Stomach (tissue), 8 donors: ENCODE measurements at regions not wholly inside any gene's neighbourhood (a gene's known extent, or its start where the extent isn't known, plus 50 kb on each side); places are given as distances from the start of the nearest gene placed in this dataset.

Experiments
- DNase-seq, 2 donors: peaks; one replicate each; pipeline versions ENCODE4 v3.0.0 to v3.0.0-alpha.2; 2013 to 2019
- H3K27ac ChIP-seq, 5 donors: fragments of 200-600 bp in 4 of 5; sonication (generic) in 4 of 5; one replicate each; pipeline ENCODE4 v1.5.1; 2013 to 2019; ENCODE audit warnings: mild to moderate bottlenecking in 1 of 5, moderate library complexity in 1 of 5
- H3K27me3 ChIP-seq, 3 donors: fragments of 200-600 bp; sonication (generic); one replicate each; pipeline ENCODE4 v1.5.1; 2017 to 2019; ENCODE audit warnings: mixed run types in 1 of 3
- H3K36me3 ChIP-seq, 4 donors: fragments of 200-600 bp; sonication (generic); 1 replicate in 3 of 4; 2 replicates in 1 of 4; pipeline ENCODE4 v1.5.1; 2016 to 2019
- H3K4me1 ChIP-seq, 4 donors: fragments of 200-600 bp; sonication (generic); one replicate each; pipeline ENCODE4 v1.5.1; 2016 to 2019
- H3K4me3 ChIP-seq, 4 donors: fragments of 200-600 bp; sonication (generic) in 3 of 4; one replicate each; pipeline ENCODE4 v1.5.1; 2016 to 2019; ENCODE audit warnings: mild to moderate bottlenecking in 1 of 4
- H3K9me3 ChIP-seq, 4 donors: fragments of 200-600 bp; sonication (generic); one replicate each; pipeline ENCODE4 v1.5.1; 2016 to 2019
- CTCF ChIP-seq, 7 experiments: fragments of 450-650 bp in 4 of 7; fragments of 200-600 bp in 3 of 7; sonication (generic) in 3 of 7; IDR thresholded peaks; one replicate each; pipeline ENCODE4 v1.5.1; 2016 to 2019; ENCODE audit warnings: antibody characterized with exemption in 7 of 7, control low read depth in 2 of 7, mild to moderate bottlenecking in 1 of 7
- EP300 ChIP-seq: sonication (generic); formaldehyde crosslinking; IDR thresholded peaks from one replicate; pipeline ENCODE4 v1.6.1; 2017; ENCODE audit warnings: antibody characterized with exemption
- POLR2A ChIP-seq, 4 donors: fragments of 450-650 bp; IDR thresholded peaks; one replicate each; pipeline ENCODE4 v1.6.1; 2016; ENCODE audit warnings: antibody characterized with exemption in 4 of 4, control low read depth in 2 of 4, mild to moderate bottlenecking in 1 of 4, moderate library complexity in 1 of 4
- POLR2AphosphoS5 ChIP-seq, 3 donors: sonication (generic); formaldehyde crosslinking; IDR thresholded peaks; one replicate each; pipeline ENCODE4 v1.6.1; 2016; ENCODE audit warnings: antibody characterized with exemption in 3 of 3
- WGBS, 5 donors: extraction: QIAGEN DNeasy Blood & Tissue Kit in 3 of 5; methylation state at CpG; one replicate each; pipeline versions ENCODE4 v1.1.5 to v1.1.7; 2013 to 2018; 5-methylcytosine and 5-hydroxymethylcytosine counted together
- intact Hi-C: fragments of 100-400 bp; cut with DNase I; formaldehyde crosslinking; loops from one replicate; pipeline ENCODE4 v1.15.1; 2023; ENCODE audit warnings: low total_unique reads
- donor health status: healthy with polysubstance abuse.
- donor health status: Bipolar disorder and iron deficiency.
- donor health status: healthy.

- Histone ChIP-seq H3K27me3 (no peaks in the 10 kb centered on the region), H3K4me3 (no peak overlapping the region), H3K9me3 (peaks cover 0 to 7% (median 0%) of the 10 kb centered on the region in 4 donors), H3K36me3 (no peaks in the 10 kb centered on the region), H3K27ac (no peak overlapping the region), H3K4me1 (peaks cover 0 to 5% (median 0%) of the 10 kb centered on the region in 4 donors)
- DNase-seq: no peak
- TF ChIP-seq EP300: no peak
- no peak for TF ChIP-seq CTCF (IDR thresholded peaks at IDR 0.05)
- TF ChIP-seq POLR2A (IDR thresholded peaks at IDR 0.05): no peak
- no peak for TF ChIP-seq POLR2AphosphoS5 (IDR thresholded peaks at IDR 0.05)
- intact Hi-C loops: no loop called here
- 52 to 75% (median 69%) methylated on average over 3 of the region's 3 CpGs for WGBS, 5 donors
These were observed 92.8 kb upstream of the PLXNC1 start for GRCh38 chr12:94055528-94055927.

- H3K27me3 ChIP-seq: no peaks in the 10 kb centered on the region
- H3K4me1 ChIP-seq: peaks cover 0 to 5% (median 0%) of the 10 kb centered on the region in 4 donors
- intact Hi-C loops: no loop called here
- H3K27ac ChIP-seq: no peak overlapping the region
- TF ChIP-seq CTCF (IDR thresholded peaks at IDR 0.05) (no peak), POLR2AphosphoS5 (IDR thresholded peaks at IDR 0.05) (no peak), POLR2A (IDR thresholded peaks at IDR 0.05) (no peak), EP300 (no peak)
- H3K4me3 ChIP-seq: no peak overlapping the region
- no peaks in the 10 kb centered on the region for H3K36me3 ChIP-seq
- DNase-seq: no peak
- peaks cover 0 to 7% (median 0%) of the 10 kb centered on the region in 4 donors for H3K9me3 ChIP-seq
- WGBS, 5 donors: 93 to 98% (median 96%) methylated on average over 2 of the region's 2 CpGs
These were observed 91.8 kb upstream of the PLXNC1 start for GRCh38 chr12:94056419-94057158.

DNA sequence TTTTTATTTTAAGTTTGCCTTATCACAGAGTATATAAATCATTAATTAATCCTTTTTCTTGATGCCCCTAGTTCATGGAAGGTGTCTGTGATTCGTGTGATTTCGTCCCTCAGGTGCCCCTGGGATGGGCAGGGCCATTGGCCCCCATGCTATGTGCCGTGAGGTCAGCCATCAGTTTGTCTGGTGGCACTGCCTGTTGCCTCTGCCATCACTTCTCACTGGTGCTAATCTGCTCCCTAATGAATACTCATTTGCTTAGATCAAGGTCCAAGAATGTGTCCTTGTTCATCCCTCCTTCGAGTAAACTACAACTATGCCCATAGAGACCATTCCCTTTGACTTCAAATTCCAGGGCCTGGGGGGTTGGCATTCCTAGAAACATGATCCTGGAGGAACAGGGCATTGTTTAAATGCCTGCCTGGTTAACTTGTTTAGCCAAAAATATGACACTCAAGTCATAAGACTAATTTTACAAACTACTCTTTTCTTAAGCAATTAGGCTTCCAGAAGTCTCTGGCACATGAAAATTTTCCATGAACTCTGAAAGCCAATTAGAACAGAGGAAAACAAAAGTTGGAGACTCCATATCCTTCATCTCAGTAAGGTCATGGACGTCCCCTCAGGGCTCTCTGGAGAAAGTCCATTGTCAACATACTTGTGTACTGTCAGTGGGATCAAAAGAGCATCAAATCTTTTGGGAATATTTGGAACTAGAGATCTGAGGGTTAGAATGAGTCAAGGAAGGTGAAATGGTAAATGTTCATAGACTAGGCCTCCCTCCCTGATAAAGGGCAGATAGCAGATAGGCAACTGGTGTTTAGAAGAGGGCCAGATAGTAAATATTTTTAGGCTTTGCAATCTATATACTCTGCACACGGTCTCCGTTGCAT lies 90.9 kb upstream of the PLXNC1 start:
- H3K9me3 ChIP-seq: peaks cover 0 to 7% (median 0%) of the 10 kb centered on the region in 4 donors
- TF ChIP-seq POLR2AphosphoS5 (IDR thresholded peaks at IDR 0.05) (no peak), POLR2A (IDR thresholded peaks at IDR 0.05) (no peak), EP300 (no peak), CTCF (IDR thresholded peaks at IDR 0.05) (no peak)
- H3K27me3 ChIP-seq: no peaks in the 10 kb centered on the region
- no peaks in the 10 kb centered on the region for H3K36me3 ChIP-seq
- WGBS, 5 donors: 68 to 80% (median 78%) methylated on average over 7 of the region's 7 CpGs
- no peak overlapping the region for H3K4me3 ChIP-seq
- intact Hi-C loops: no loop called here
- H3K4me1 ChIP-seq: peaks cover 0 to 5% (median 0%) of the 10 kb centered on the region in 4 donors
- H3K27ac ChIP-seq: no peak overlapping the region
- DNase-seq: no peak
